Tibial artery (tissue), 4 donors: ENCODE measurements at regions not wholly inside any gene's neighbourhood (a gene's known extent, or its start where the extent isn't known, plus 50 kb on each side); places are given as distances from the start of the nearest gene placed in this dataset.

ENCODE experiments used
- DNase-seq, 2 donors: peaks; one replicate each; pipeline ENCODE4 v3.0.0-alpha.2; 2019
- H3K27ac ChIP-seq, 2 donors: fragments of 200-600 bp; sonication (generic) in 1 of 2; 1 replicate in 1 of 2; 2 replicates in 1 of 2; pipeline ENCODE4 v1.5.1; 2018 to 2019; ENCODE audit warnings: mild to moderate bottlenecking in 1 of 2
- H3K27me3 ChIP-seq, 2 donors: fragments of 200-600 bp; sonication (generic) in 1 of 2; one replicate each; pipeline versions ENCODE4 v1.5.1 to v1.6.0; 2016 to 2019
- H3K36me3 ChIP-seq, 3 donors: fragments of 200-600 bp; sonication (generic) in 2 of 3; one replicate each; pipeline ENCODE4 v1.5.1; 2016 to 2019; ENCODE audit warnings: mild to moderate bottlenecking in 2 of 3
- H3K4me1 ChIP-seq, 4 donors: fragments of 200-600 bp; sonication (generic) in 2 of 4; 1 replicate in 3 of 4; 2 replicates in 1 of 4; pipeline ENCODE4 v1.5.1; 2016 to 2019
- H3K4me3 ChIP-seq, 2 donors: fragments of 200-600 bp; sonication (generic) in 1 of 2; 1 replicate in 1 of 2; 2 replicates in 1 of 2; pipeline ENCODE4 v1.5.1; 2018 to 2019; ENCODE audit warnings: mild to moderate bottlenecking in 2 of 2
- H3K9me3 ChIP-seq, 3 donors: fragments of 200-600 bp; sonication (generic) in 1 of 3; one replicate each; pipeline ENCODE4 v1.5.1; 2016 to 2019
- intact Hi-C: fragments of 100-400 bp; cut with DNase I; formaldehyde crosslinking; loops from one replicate; pipeline ENCODE4 v1.15.0; 2023; ENCODE audit warnings: low total_unique reads
- TF ChIP-seq, protein P1 (sequence below), 2 experiments: fragments of 200-600 bp in 1 of 2; fragments of 450-650 bp in 1 of 2; IDR thresholded peaks; one replicate each; pipeline ENCODE4 v1.5.1; 2017 to 2019; ENCODE audit warnings: antibody characterized with exemption in 2 of 2, mild to moderate bottlenecking in 1 of 2, moderate library complexity in 1 of 2

DNA sequence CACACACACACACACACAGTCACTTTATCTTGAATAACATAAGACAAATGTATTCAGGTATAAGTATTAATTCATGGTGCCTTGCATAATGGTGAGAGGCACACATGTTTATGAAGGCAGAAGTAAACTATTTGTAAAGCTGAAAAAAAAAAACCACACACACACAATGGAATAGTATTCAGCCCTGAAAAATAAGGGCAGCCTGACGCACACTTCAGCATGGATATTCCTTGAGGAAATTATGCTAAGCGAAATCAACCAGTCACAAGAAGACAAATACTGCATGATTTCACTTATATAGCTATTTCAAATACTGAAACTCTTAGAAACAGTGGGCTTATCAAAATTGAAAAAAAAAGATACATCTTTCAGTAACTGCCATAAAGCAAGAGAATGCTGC, 200.2 kb upstream of the RBFOX1 start:
- Histone ChIP-seq H3K27me3 (no peaks in the 10 kb centered on the region), H3K27ac (no peak overlapping the region), H3K36me3 (no peaks in the 10 kb centered on the region), H3K9me3 (no peaks in the 10 kb centered on the region), H3K4me1 (no peaks in the 10 kb centered on the region), H3K4me3 (no peak overlapping the region)
- intact Hi-C loops: no loop called here
- DNase-seq: no peak
- TF ChIP-seq, protein P1, sequence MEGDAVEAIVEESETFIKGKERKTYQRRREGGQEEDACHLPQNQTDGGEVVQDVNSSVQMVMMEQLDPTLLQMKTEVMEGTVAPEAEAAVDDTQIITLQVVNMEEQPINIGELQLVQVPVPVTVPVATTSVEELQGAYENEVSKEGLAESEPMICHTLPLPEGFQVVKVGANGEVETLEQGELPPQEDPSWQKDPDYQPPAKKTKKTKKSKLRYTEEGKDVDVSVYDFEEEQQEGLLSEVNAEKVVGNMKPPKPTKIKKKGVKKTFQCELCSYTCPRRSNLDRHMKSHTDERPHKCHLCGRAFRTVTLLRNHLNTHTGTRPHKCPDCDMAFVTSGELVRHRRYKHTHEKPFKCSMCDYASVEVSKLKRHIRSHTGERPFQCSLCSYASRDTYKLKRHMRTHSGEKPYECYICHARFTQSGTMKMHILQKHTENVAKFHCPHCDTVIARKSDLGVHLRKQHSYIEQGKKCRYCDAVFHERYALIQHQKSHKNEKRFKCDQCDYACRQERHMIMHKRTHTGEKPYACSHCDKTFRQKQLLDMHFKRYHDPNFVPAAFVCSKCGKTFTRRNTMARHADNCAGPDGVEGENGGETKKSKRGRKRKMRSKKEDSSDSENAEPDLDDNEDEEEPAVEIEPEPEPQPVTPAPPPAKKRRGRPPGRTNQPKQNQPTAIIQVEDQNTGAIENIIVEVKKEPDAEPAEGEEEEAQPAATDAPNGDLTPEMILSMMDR (IDR thresholded peaks at IDR 0.05): no peak

- H3K36me3 ChIP-seq: no peaks in the 10 kb centered on the region
- TF ChIP-seq, protein P1 (IDR thresholded peaks at IDR 0.05): no peak
- DNase-seq: no peak
- H3K4me1 ChIP-seq: no peaks in the 10 kb centered on the region
- no peaks in the 10 kb centered on the region for H3K9me3 ChIP-seq
- intact Hi-C loops: no loop called here
- H3K4me3 ChIP-seq: no peak overlapping the region
- H3K27ac ChIP-seq: no peak overlapping the region
- no peaks in the 10 kb centered on the region for H3K27me3 ChIP-seq
These were observed 207.9 kb upstream of the RBFOX1 start for GRCh38 chr16:7124701-7125100.

GRCh38 chr16:7124242-7124641, 208.4 kb upstream of the RBFOX1 start:
- intact Hi-C loops: no loop called here
- Histone ChIP-seq H3K27me3 (no peaks in the 10 kb centered on the region), H3K4me1 (no peaks in the 10 kb centered on the region), H3K9me3 (no peaks in the 10 kb centered on the region), H3K4me3 (no peak overlapping the region), H3K27ac (no peak overlapping the region), H3K36me3 (no peaks in the 10 kb centered on the region)
- no peak for DNase-seq
- TF ChIP-seq, protein P1 (IDR thresholded peaks at IDR 0.05): no peak

DNA sequence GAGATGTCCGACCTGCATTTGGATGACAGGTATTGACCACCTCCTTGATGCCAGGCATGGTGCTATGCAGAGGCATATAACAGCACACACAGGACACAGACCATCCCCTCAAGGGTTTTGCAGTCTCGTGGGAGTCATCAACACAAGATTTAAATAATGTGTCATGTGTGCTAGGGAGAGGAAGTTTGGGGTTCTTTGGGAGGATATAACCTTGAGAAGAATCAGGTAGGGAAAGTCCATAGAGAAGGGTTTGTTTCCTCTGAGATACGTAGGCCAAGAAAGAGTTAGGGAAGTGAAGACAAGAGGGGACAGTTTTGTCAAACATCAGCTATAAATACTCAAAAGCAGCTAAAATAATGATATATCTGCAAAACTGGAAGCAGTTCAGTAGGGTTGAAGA, 215.9 kb upstream of the RBFOX1 start:
- TF ChIP-seq, protein P1 (IDR thresholded peaks at IDR 0.05): no peak
- no peak for DNase-seq
- Histone ChIP-seq H3K27me3 (no peaks in the 10 kb centered on the region), H3K4me1 (no peaks in the 10 kb centered on the region), H3K4me3 (no peak overlapping the region), H3K27ac (no peak overlapping the region), H3K36me3 (no peaks in the 10 kb centered on the region), H3K9me3 (no peaks in the 10 kb centered on the region)
- intact Hi-C loops: no loop called here

DNA sequence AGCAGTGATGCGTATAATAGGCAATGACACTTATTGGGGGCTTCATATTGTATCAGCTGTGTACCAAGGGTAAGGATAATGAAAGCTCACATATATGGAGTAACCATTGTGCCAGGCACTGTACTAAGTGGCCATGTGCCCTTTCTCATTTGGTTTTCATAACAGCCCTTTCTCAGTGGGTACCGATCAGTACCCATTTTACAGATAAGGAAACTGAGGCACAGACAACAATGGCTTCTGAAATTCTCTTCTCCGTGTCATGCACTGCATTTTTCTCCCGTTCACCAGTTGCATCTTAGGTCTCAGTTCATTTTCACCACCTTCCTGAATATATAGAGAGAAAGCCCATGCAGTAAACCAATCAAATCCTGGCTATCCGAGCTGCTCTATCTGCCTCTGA, 216.7 kb upstream of the RBFOX1 start:
- no peaks in the 10 kb centered on the region for H3K36me3 ChIP-seq
- no peak overlapping the region for H3K4me3 ChIP-seq
- no peaks in the 10 kb centered on the region for H3K4me1 ChIP-seq
- TF ChIP-seq, protein P1 (IDR thresholded peaks at IDR 0.05): no peak
- H3K27ac ChIP-seq: no peak overlapping the region
- intact Hi-C loops: no loop called here
- DNase-seq: no peak
- H3K9me3 ChIP-seq: no peaks in the 10 kb centered on the region
- H3K27me3 ChIP-seq: no peaks in the 10 kb centered on the region

- no peaks in the 10 kb centered on the region for H3K36me3 ChIP-seq
- TF ChIP-seq, protein P1 (IDR thresholded peaks at IDR 0.05): no peak
- intact Hi-C loops: no loop called here
- H3K4me1 ChIP-seq: no peaks in the 10 kb centered on the region
- no peaks in the 10 kb centered on the region for H3K27me3 ChIP-seq
- H3K4me3 ChIP-seq: no peak overlapping the region
- no peaks in the 10 kb centered on the region for H3K9me3 ChIP-seq
- no peak for DNase-seq
- no peak overlapping the region for H3K27ac ChIP-seq
These were observed 218.7 kb upstream of the RBFOX1 start for GRCh38 chr16:7113949-7114348.
